OCI-LY1 (cell line): ENCODE measurements at regions not wholly inside any gene's neighbourhood (a gene's known extent, or its start where the extent isn't known, plus 50 kb on each side); places are given as distances from the start of the nearest gene placed in this dataset.

Experiments
- H2AFZ ChIP-seq: fragments of 200-600 bp; sonication (generic), shearing (Covaris generic); 2 replicates; pipeline ENCODE4 v1.6.0; 2014; ENCODE audit warnings: antibody characterized with exemption, mild to moderate bottlenecking, low read length
- H3F3A ChIP-seq: fragments of 200-600 bp; sonication (generic), shearing (Covaris generic); 2 replicates; pipeline ENCODE4 v1.6.0; 2014; ENCODE audit warnings: mild to moderate bottlenecking, antibody characterized with exemption, low read length, moderate library complexity; ENCODE audit not compliant: insufficient read depth
- H3K27ac ChIP-seq: fragments of 200-600 bp; sonication (generic); 2 replicates; pipeline ENCODE4 v1.5.1; 2014; ENCODE audit warnings: low read length, mixed run types, mild to moderate bottlenecking, low read depth; ENCODE audit not compliant: poor library complexity, severe bottlenecking
- H3K27me3 ChIP-seq: fragments of 200-600 bp; sonication (generic); 2 replicates; pipeline ENCODE4 v1.6.0; 2014; ENCODE audit warnings: antibody characterized with exemption, mild to moderate bottlenecking, low read length, moderate library complexity; ENCODE audit not compliant: insufficient read depth
- H3K36me3 ChIP-seq: fragments of 200-600 bp; sonication (generic); 2 replicates; pipeline ENCODE4 v1.6.1; 2014; ENCODE audit warnings: mild to moderate bottlenecking, antibody characterized with exemption, low read length, moderate library complexity, mixed read lengths; ENCODE audit not compliant: insufficient read depth
- H3K4me1 ChIP-seq: fragments of 200-600 bp; sonication (generic); 2 replicates; pipeline ENCODE4 v1.5.1; 2014; ENCODE audit warnings: mild to moderate bottlenecking, low read length, moderate library complexity; ENCODE audit not compliant: insufficient read depth, severe bottlenecking
- H3K4me2 ChIP-seq: fragments of 200-600 bp; sonication (generic), shearing (Covaris generic); 2 replicates; pipeline ENCODE4 v1.6.1; 2014; ENCODE audit warnings: low read length
- H3K4me3 ChIP-seq: fragments of 200-600 bp; sonication (generic); 2 replicates; pipeline ENCODE4 v1.5.1; 2014; ENCODE audit warnings: low read length, low read depth, mild to moderate bottlenecking, mixed read lengths; ENCODE audit not compliant: poor library complexity, severe bottlenecking
- H3K79me2 ChIP-seq: fragments of 200-600 bp; shearing (Covaris generic); 2 replicates; pipeline ENCODE4 v1.6.1; 2016; ENCODE audit warnings: mixed run types, low read length, mixed read lengths; ENCODE audit not compliant: insufficient read depth
- H3K9ac ChIP-seq: fragments of 200-600 bp; sonication (generic), shearing (Covaris generic); 2 replicates; pipeline ENCODE4 v1.6.1; 2014; ENCODE audit warnings: mild to moderate bottlenecking, low read length, mixed read lengths
- H3K9me2 ChIP-seq: fragments of 200-600 bp; sonication (generic), shearing (Covaris generic); 2 replicates; pipeline ENCODE4 v1.6.1; 2014; ENCODE audit warnings: low read depth, mild to moderate bottlenecking, low read length, mixed read lengths
- H3K9me3 ChIP-seq: fragments of 200-600 bp; shearing (Covaris generic); 2 replicates; pipeline ENCODE4 v1.6.1; 2014; ENCODE audit warnings: low read length, mixed read lengths
- H4K20me1 ChIP-seq: fragments of 200-600 bp; sonication (generic), shearing (Covaris generic); 2 replicates; pipeline ENCODE4 v1.6.0; 2016; ENCODE audit warnings: mild to moderate bottlenecking, low read length; ENCODE audit not compliant: insufficient read depth
- EZH2 ChIP-seq: fragments of 200-600 bp; sonication (generic), shearing (Covaris generic); IDR thresholded peaks from 2 replicates; pipeline ENCODE4 v1.8.0; 2017; ENCODE audit warnings: borderline replicate concordance, mixed run types, mild to moderate bottlenecking, antibody characterized with exemption, low read length, moderate library complexity, mixed read lengths
- TF ChIP-seq, protein P1 (sequence below): fragments of 200-600 bp; sonication (generic), shearing (Covaris generic); IDR thresholded peaks from 2 replicates; pipeline ENCODE4 v1.5.1; 2017; ENCODE audit warnings: mild to moderate bottlenecking, antibody characterized with exemption, low read length, moderate library complexity, mixed read lengths

DNA sequence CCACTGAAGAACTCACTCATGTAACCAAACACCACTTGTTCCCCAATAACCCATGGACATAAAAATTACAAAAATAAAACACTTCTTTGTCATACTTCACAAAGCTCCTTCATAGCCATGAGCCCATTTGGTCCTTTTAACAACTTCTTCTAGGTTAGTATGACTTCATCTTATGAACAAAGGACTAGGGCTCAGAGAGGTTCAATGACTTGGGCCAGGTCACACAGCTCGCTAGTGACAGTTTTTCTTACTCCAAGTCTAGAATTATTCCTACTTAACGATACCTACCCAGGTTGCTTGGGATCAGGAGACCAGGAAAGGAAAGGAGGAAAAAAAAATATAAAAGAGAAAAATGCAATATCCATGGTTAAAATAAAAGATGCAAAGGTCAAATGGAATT lies 353.4 kb downstream of the SOX9 start:
- no peak overlapping the region for H3K4me2 ChIP-seq
- no peak overlapping the region for H3K27ac ChIP-seq
- no peak overlapping the region for H3K4me3 ChIP-seq
- no peaks in the 10 kb centered on the region for H4K20me1 ChIP-seq
- H3K9ac ChIP-seq, result no peak overlapping the region
- H3K9me2 ChIP-seq, result no peaks in the 10 kb centered on the region
- H2AFZ ChIP-seq, result no peak overlapping the region
- no peaks in the 10 kb centered on the region for H3K36me3 ChIP-seq
- H3K27me3 ChIP-seq, result no peaks in the 10 kb centered on the region
- H3F3A ChIP-seq, result no peaks in the 10 kb centered on the region
- no peaks in the 10 kb centered on the region for H3K79me2 ChIP-seq
- no peaks in the 10 kb centered on the region for H3K9me3 ChIP-seq
- TF ChIP-seq, protein P1, sequence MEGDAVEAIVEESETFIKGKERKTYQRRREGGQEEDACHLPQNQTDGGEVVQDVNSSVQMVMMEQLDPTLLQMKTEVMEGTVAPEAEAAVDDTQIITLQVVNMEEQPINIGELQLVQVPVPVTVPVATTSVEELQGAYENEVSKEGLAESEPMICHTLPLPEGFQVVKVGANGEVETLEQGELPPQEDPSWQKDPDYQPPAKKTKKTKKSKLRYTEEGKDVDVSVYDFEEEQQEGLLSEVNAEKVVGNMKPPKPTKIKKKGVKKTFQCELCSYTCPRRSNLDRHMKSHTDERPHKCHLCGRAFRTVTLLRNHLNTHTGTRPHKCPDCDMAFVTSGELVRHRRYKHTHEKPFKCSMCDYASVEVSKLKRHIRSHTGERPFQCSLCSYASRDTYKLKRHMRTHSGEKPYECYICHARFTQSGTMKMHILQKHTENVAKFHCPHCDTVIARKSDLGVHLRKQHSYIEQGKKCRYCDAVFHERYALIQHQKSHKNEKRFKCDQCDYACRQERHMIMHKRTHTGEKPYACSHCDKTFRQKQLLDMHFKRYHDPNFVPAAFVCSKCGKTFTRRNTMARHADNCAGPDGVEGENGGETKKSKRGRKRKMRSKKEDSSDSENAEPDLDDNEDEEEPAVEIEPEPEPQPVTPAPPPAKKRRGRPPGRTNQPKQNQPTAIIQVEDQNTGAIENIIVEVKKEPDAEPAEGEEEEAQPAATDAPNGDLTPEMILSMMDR, result no peak
- TF ChIP-seq EZH2, result no peak
- no peaks in the 10 kb centered on the region for H3K4me1 ChIP-seq

DNA sequence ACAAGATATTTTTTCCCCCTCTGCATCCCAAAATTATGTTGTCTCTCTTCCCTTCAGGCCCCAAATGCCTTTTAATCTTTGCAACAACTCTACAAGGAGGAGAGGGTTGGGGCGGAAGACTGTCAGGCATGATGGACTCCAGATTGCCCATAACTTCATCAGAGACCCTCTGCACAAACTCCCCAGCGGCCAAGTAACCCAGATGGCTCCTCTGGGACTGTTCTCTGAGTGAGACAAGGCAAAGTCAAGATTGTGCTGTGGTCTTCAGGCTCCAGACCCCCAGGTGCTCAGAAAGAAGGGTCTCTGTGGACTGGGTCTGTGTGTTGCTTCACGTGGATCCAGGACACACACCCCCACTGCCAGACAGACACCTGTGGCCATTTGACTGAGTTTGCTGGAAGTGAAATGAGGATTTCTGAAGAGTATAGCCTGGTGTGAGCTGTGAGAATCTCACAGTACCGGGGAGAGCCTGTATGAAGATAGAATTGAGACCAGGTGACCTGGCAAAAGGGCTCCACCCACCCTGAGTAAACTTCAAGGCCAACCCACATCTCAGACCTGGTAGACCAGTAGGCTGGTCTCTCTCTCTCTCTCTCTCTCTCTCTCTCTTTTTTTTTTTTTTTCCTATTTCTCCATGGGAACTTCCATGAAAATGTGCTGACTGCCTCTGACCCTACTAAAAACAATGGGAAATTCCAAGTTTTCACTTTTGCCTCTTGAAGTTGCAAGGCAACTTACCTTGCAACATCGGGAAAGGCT lies 354.1 kb downstream of the SOX9 start:
- Histone ChIP-seq H3K9ac (no peak overlapping the region), H3K9me2 (no peaks in the 10 kb centered on the region), H3K27me3 (no peaks in the 10 kb centered on the region), H4K20me1 (no peaks in the 10 kb centered on the region), H3F3A (no peaks in the 10 kb centered on the region), H3K79me2 (no peaks in the 10 kb centered on the region), H3K4me3 (no peak overlapping the region), H3K27ac (no peak overlapping the region), H3K9me3 (no peaks in the 10 kb centered on the region), H3K36me3 (no peaks in the 10 kb centered on the region), H2AFZ (no peak overlapping the region), H3K4me2 (no peak overlapping the region), H3K4me1 (no peaks in the 10 kb centered on the region)
- no peak for TF ChIP-seq EZH2
- TF ChIP-seq, protein P1, result no peak

GRCh38 chr17:72476134-72476533 lies 355.3 kb downstream of the SOX9 start:
- Histone ChIP-seq H3K9me3 (no peaks in the 10 kb centered on the region), H3K27ac (no peak overlapping the region), H3K9ac (no peak overlapping the region), H3K79me2 (no peaks in the 10 kb centered on the region), H3K4me1 (no peaks in the 10 kb centered on the region), H3K27me3 (no peaks in the 10 kb centered on the region), H3K4me2 (no peak overlapping the region), H2AFZ (no peak overlapping the region), H3K36me3 (no peaks in the 10 kb centered on the region), H3F3A (no peaks in the 10 kb centered on the region), H3K9me2 (no peaks in the 10 kb centered on the region), H3K4me3 (no peak overlapping the region), H4K20me1 (no peaks in the 10 kb centered on the region)
- TF ChIP-seq, protein P1, result no peak
- TF ChIP-seq EZH2, result no peak
